Heart left ventricle (tissue), 13 donors: ENCODE measurements at regions not wholly inside any gene's neighbourhood (a gene's known extent, or its start where the extent isn't known, plus 50 kb on each side); places are given as distances from the start of the nearest gene placed in this dataset.

Source experiments
- CTCF ChIP-seq, 12 donors: fragments of 200-600 bp; sonication (generic) in 4 of 12; IDR thresholded peaks; one replicate each; pipeline versions ENCODE4 v1.5.0 to v1.8.0; 2018 to 2022; ENCODE audit warnings: antibody characterized with exemption in 12 of 12, mild to moderate bottlenecking in 5 of 12
- POLR2A ChIP-seq, 2 donors: fragments of 450-650 bp; IDR thresholded peaks; one replicate each; pipeline ENCODE4 v1.6.1; 2017; ENCODE audit warnings: antibody characterized with exemption in 2 of 2, mild to moderate bottlenecking in 2 of 2, moderate library complexity in 2 of 2
- donor health status: ischemic (EF 13 %, LVEDD 7.1; RV severe dilation, severe dysfunction).
- donor health status: DM: no; HTN: yes; CAD: no.
- donor health status: DM: no; HTN: no; CAD: no.
- donor health status: ischemic (EF 25% LVEDD 6.9; RV normal size, moderate dysfunction).
- donor health status: ischemic (EF 25% LVEDD 5.7; RV mildly dilated, moderate dysfunction).
- donor health status: ischemic (EF 35%, LVEDD 5.7; RV mildly dilated, moderate dysfunction).
- donor health status: nonischemic (EF 11% LVEDD 7.7; RV severe dilation, severe dysfunction).
- donor health status: DM: yes; HTN: yes; CAD: no.
- donor health status: PGD.
- donor health status: ischemic (EF 29% LVEDD 5.4; RV normal size, mild dysfunction).
- donor health status: nonischemic (EF 23%, LVEDD 6.1; RV moderate dilation, normal function).

DNA sequence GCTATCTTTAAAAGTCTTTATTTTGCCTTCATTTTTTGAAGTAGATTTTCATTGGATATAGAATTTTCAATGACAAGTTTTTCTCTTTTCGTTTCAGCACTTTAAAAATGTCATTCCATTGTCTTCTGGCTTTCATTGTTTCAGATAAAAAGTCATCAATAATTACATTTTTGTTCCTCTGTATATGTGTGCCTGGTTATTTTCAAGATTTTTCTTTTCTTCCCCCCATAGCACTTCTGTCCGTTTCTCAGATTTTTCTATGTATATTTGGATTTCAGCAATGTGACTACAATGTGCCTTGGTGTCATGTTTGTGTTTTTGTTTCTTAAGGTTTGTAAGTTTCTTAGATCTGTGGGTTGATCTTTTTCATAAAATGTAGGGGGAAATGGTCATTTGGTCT lies 66.3 kb upstream of the HSD17B12 start:
- TF ChIP-seq POLR2A (IDR thresholded peaks at IDR 0.05) (no peak), CTCF (IDR thresholded peaks at IDR 0.05) (no peak)
